ENCODE measurements at regions not wholly inside any gene's neighbourhood (a gene's known extent, or its start where the extent isn't known, plus 50 kb on each side); places are given as distances from the start of the nearest gene placed in this dataset.
"Not testable (repeated sequence)": the region's sequence is repeated elsewhere in the genome, so short reads cannot be mapped to it uniquely, and the experiment has no call there.

- DNase-seq (ENCODE audit: low spot score): no peak
- FAIRE-seq: no peak
These were observed 57.9 kb downstream of the PYDC2 start for GRCh38 chr3:191518861-191519260.

DNA sequence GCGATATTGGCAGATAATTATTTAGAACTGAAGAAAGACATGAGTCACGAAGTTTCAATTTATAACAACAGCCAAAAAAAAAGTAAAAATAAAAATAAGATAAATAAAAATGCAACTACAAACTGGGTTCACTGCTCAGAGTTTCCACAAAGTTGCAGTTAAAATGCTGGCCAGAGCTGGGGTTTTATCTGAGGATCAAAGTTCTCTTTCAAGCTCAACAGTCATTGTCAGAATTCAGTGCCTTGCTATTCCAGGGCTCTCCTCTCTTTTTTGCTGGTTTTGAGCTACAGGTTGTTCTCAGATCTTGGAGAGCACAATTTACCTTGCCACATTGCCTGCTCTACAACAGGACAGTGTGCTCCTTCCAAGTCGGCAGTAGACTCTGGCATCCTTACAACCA, 60.1 kb downstream of the PYDC2 start:
- DNase-seq (ENCODE audit: low spot score) (no peak), FAIRE-seq (no peak)

GRCh38 chr3:191523148-191523547, 62.2 kb downstream of the PYDC2 start:
- FAIRE-seq (no peak), DNase-seq (ENCODE audit: low spot score) (no peak)

DNA sequence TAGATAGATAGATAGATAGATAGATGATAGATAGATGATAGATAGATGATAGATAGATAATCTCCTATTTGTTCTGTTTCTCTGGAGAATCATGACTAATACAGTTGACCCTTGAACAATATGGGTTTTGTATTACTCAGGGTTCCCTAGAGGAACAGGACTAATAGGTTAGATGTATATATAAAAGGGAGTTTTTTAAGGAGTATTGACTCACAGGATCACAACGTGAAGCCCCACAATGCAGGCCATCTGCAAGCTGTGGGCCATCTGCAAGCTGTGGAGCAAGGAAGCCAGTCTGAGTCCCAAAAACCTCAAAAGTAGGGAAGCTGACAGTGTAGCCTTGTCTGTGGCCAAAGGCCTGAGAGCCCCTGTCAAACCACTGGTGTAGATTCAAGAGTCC, 67.6 kb downstream of the PYDC2 start:
- FAIRE-seq: no peak

DNA sequence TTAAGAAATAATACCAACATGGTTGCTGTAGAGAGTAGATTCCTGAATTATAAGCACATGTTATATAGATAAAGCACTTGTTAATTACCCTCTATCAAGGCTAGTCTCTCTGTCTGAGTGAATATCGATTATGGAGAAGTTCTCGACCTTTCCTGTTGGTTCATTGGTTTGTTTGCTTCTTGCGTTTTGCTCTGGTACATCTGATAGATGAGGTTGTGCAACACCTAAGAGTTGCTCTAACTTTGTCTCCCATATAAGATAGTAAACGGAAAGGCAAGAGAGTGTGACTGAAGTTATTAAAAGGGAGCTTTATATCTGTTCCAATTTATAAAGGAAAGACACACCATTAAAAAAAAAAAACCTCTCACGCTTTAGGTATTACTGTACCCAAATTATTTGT, 69.0 kb downstream of the PYDC2 start:
- FAIRE-seq (no peak), DNase-seq (ENCODE audit: low spot score) (no peak)

More for the DNA sequence above, 67.6 kb downstream of the PYDC2 start:
- DNase-seq (ENCODE audit: low spot score): no peak

- DNase-seq (ENCODE audit: low spot score) (no peak), FAIRE-seq (no peak)
These were observed 70.5 kb downstream of the PYDC2 start for GRCh38 chr3:191531434-191531972.

GRCh38 chr3:191543018-191543417, 82.1 kb downstream of the PYDC2 start:
- DNase-seq (ENCODE audit: low spot score): no peak
- FAIRE-seq: no peak

GRCh38 chr3:191543897-191544296, 82.9 kb downstream of the PYDC2 start:
- FAIRE-seq (no peak), DNase-seq (ENCODE audit: low spot score) (no peak)

GRCh38 chr3:191549357-191549756, 88.4 kb downstream of the PYDC2 start:
- no peak for FAIRE-seq

GRCh38 chr3:191555037-191555436, 94.1 kb downstream of the PYDC2 start:
- FAIRE-seq: no peak
- no peak for DNase-seq (ENCODE audit: low spot score)

More at GRCh38 chr3:191549357-191549756, 88.4 kb downstream of the PYDC2 start:
- no peak for DNase-seq (ENCODE audit: low spot score)

GRCh38 chr3:191557322-191557721, 96.4 kb downstream of the PYDC2 start:
- DNase-seq (ENCODE audit: low spot score) (no peak), FAIRE-seq (no peak)

DNA sequence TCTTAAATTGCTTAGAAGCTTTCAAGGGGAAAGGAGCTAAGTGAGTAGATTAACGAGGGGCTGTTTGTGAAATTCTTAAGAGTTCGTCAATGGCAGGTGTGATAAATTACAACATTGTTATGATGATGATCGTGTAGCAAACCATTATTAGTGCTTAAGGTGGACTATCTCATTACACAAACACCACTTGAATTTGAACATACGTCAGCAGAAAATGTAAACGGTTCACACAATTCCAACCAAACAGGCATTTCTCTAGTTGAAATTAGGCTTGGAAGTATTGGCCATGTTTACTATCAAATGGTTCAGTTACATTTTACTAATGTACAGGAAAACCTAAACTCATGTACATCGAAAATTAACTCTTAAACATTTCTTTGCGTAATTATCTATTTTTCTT, 102.8 kb downstream of the PYDC2 start:
- no peak for DNase-seq (ENCODE audit: low spot score)
- FAIRE-seq: no peak

DNA sequence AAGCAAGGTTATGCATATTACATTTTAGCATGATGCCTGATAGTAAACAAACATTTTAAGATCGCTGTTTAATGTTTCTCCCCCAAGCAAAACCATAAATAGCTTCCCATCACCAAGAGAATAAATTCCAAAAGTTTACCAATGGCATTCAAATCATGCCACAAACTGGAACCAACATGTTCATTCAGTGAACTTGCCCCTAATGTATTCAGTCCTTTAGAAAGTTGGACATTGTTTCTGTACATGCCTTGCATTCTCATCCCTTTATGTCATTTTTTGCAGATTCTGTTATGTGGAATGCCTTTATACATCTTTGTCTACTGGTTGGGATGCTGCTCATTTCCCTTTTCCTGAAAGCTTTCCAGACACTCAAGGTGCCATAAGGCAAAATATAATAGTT, 105.5 kb downstream of the PYDC2 start:
- FAIRE-seq: no peak
- peak; percentile 7 for DNase-seq (ENCODE audit: low spot score)

GRCh38 chr3:191568206-191568605, 107.2 kb downstream of the PYDC2 start:
- FAIRE-seq (no peak), DNase-seq (ENCODE audit: low spot score) (no peak)

- FAIRE-seq: no peak
- no peak for DNase-seq (ENCODE audit: low spot score)
These were observed 131.1 kb downstream of the PYDC2 start for GRCh38 chr3:191592105-191592504.

GRCh38 chr3:191593486-191593885, 132.5 kb downstream of the PYDC2 start:
- FAIRE-seq (no peak), DNase-seq (ENCODE audit: low spot score) (no peak)

DNA sequence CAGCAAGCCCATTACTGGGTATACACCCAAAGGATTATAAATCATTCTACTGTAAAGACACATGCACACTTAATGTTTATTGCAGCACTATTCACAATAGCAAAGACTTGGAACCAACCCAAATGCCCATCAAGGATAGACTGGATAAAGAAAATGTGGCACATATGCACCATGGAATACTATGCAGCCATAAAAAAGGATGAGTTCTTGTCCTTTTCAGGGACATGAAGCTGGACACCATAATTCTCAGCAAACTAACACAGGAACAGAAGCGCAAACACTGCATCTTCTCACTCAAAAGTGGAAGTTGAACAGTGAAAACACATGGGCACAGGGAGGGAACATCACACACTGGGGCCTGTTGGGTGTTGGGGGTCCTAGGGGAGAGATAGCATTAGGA, 154.5 kb downstream of the PYDC2 start:
- not testable (repeated sequence) for DNase-seq (ENCODE audit: low spot score); FAIRE-seq

GRCh38 chr3:191624299-191624698, 163.3 kb downstream of the PYDC2 start:
- DNase-seq (ENCODE audit: low spot score): no peak
- no peak for FAIRE-seq

DNA sequence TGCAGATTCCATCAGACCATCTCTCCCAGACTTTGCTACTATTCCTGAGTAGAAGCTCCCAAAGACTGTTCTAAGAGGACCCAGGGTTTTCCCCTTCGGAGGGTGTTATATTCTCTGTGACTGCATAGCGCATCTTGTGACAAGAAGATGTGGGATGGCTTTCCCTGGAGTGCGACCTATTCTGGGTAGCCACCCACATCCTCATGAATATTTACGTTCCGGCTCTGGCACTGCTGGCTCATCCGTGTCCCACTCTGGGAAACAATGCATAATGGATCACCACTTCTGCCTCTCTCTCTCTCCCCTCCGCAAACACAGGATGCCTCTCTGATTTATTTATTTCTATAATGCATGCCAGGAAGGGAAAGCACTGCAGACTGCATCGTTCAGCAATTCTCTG, 166.1 kb downstream of the PYDC2 start:
- DNase-seq (ENCODE audit: low spot score) (no peak), FAIRE-seq (no peak)

DNA sequence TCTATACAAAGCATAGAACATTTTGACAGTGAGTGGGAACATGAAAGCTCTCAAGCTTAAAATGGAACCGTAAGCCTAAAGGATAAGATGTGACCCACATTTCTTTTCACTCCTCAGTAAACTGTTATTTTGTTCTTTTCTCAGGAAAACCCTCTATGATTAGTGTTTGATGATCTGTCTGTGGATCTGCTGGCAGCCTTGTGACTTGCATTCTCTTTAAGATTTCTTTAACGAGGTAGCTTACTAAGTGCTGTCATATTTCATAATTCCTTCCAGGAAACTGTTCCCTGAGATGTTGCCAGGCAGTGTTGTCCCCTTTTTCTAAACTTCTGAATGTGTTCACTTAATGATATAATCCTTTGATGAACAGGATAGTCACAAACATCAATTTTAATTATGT, 167.6 kb downstream of the PYDC2 start:
- FAIRE-seq: no peak

DNA sequence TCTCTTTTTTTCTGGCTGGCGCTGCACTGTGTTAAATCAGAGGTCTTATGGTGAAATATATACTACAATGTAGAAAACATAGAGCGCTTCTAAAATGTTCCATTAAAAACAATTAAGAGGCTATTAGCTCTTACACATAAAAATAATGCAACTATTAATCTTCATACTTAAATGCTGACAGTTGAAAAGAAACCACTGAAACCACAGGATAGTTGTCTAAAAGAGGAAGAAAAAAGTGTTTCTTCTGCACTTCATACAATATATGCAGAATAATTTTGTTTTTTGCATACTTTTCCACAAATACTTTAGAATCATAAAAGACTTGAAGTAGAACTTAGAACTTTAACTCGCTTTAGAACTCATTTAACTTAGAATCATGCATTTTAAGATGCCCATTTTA, 170.5 kb downstream of the PYDC2 start:
- DNase-seq (ENCODE audit: low spot score) (no peak), FAIRE-seq (no peak)

More for the DNA sequence above, 167.6 kb downstream of the PYDC2 start:
- DNase-seq (ENCODE audit: low spot score): no peak

- FAIRE-seq (no peak), DNase-seq (ENCODE audit: low spot score) (no peak)
These were observed 173.9 kb downstream of the PYDC2 start for GRCh38 chr3:191634902-191635301.

DNA sequence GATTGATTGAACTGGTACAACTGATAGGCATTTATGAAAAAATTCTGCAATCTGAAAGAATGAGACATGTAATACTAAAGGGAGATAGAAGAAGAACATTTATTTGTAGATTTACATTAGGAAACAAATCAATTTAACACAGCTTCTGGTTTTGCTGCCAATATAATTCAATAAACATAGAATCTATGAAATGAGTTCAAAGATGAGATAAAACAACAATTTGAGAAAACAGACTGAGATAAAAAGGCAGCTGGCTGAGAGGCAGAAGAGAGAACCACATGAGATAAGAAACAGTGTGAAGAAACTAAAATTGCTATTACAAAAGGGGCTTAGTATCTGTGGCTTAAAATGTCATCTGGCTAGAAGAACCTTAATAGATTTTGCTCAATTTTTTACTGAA, 176.6 kb downstream of the PYDC2 start:
- FAIRE-seq: no peak
- DNase-seq (ENCODE audit: low spot score): no peak

- FAIRE-seq (no peak), DNase-seq (ENCODE audit: low spot score) (no peak)
These were observed 180.8 kb downstream of the PYDC2 start for GRCh38 chr3:191641789-191642188.
